SK-N-SH treated with all-trans-retinoic acid at 6 μM for 48 hours (cell line): ENCODE measurements at regions not wholly inside any gene's neighbourhood (a gene's known extent, or its start where the extent isn't known, plus 50 kb on each side); places are given as distances from the start of the nearest gene placed in this dataset.

ENCODE experiments used
- BACH2 ChIP-seq: fragments of 250-450 bp; sonication (Bioruptor Pico); IDR thresholded peaks from 2 replicates; pipeline ENCODE4 v1.9.0; 2021; ENCODE audit warnings: mild to moderate bottlenecking, borderline replicate concordance
- OSR1 ChIP-seq: fragments of 250-450 bp; sonication (Bioruptor Pico); IDR thresholded peaks from 2 replicates; pipeline ENCODE4 v1.8.0; 2022; ENCODE audit warnings: moderate library complexity, mild to moderate bottlenecking, inconsistent platforms
- RARB ChIP-seq: fragments of 250-450 bp; sonication (Bioruptor Pico); IDR thresholded peaks from 2 replicates; pipeline ENCODE4 v1.8.0; 2021; ENCODE audit warnings: mild to moderate bottlenecking, moderate library complexity
- TOX ChIP-seq: fragments of 250-450 bp; sonication (Bioruptor Pico); IDR thresholded peaks from 2 replicates; pipeline ENCODE4 v1.8.0; 2021; ENCODE audit warnings: mild to moderate bottlenecking, moderate library complexity, borderline replicate concordance
- ZFP30 ChIP-seq: fragments of 450-650 bp; formaldehyde crosslinking; IDR thresholded peaks from 2 replicates; pipeline ENCODE4 v1.5.0; 2022; ENCODE audit warnings: mild to moderate bottlenecking, moderate library complexity
- ZNF70 ChIP-seq: fragments of 450-650 bp; formaldehyde crosslinking; IDR thresholded peaks from 2 replicates; pipeline ENCODE4 v1.5.0; 2020; ENCODE audit warnings: mild to moderate bottlenecking, moderate library complexity
- ZNF8 ChIP-seq: fragments of 450-650 bp; formaldehyde crosslinking; IDR thresholded peaks from 2 replicates; pipeline ENCODE4 v1.5.0; 2020; ENCODE audit warnings: mild to moderate bottlenecking, moderate library complexity
- TF ChIP-seq, protein P1 (sequence below): fragments of 250-450 bp; sonication (Bioruptor Pico); IDR thresholded peaks from 2 replicates; pipeline ENCODE4 v1.5.1; 2020; ENCODE audit warnings: low read depth, mild to moderate bottlenecking, moderate library complexity
- TF ChIP-seq, protein P2 (sequence below): fragments of 250-450 bp; sonication (Bioruptor Pico); IDR thresholded peaks from 2 replicates; pipeline ENCODE4 v1.5.1; 2021; ENCODE audit warnings: mild to moderate bottlenecking, moderate library complexity

DNA sequence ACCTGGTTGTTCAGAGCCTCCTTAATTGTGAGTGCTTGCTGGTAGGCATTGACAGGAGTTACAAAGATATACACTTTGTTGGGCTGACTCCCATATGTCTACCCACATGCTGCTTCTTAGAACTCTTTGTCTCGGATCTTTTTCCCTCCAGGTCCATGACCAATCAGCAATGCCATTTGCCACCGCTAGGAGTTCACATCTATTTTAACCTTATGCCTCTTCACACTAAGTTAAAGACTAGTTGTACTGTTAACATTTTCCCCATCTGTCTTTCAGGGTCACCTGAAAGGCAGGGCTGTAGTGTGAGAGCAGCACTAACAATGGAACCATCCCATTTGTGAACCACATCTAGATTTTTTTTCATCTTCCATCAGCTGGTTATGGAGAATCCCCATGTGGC lies 226.7 kb upstream of the NPY start:
- TF ChIP-seq OSR1 (CRISPR knock-in tag), result no peak
- TF ChIP-seq, protein P1, sequence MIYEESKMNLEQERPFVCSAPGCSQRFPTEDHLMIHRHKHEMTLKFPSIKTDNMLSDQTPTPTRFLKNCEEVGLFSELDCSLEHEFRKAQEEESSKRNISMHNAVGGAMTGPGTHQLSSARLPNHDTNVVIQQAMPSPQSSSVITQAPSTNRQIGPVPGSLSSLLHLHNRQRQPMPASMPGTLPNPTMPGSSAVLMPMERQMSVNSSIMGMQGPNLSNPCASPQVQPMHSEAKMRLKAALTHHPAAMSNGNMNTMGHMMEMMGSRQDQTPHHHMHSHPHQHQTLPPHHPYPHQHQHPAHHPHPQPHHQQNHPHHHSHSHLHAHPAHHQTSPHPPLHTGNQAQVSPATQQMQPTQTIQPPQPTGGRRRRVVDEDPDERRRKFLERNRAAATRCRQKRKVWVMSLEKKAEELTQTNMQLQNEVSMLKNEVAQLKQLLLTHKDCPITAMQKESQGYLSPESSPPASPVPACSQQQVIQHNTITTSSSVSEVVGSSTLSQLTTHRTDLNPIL (CRISPR knock-in tag), result no peak
- TF ChIP-seq, protein P2, sequence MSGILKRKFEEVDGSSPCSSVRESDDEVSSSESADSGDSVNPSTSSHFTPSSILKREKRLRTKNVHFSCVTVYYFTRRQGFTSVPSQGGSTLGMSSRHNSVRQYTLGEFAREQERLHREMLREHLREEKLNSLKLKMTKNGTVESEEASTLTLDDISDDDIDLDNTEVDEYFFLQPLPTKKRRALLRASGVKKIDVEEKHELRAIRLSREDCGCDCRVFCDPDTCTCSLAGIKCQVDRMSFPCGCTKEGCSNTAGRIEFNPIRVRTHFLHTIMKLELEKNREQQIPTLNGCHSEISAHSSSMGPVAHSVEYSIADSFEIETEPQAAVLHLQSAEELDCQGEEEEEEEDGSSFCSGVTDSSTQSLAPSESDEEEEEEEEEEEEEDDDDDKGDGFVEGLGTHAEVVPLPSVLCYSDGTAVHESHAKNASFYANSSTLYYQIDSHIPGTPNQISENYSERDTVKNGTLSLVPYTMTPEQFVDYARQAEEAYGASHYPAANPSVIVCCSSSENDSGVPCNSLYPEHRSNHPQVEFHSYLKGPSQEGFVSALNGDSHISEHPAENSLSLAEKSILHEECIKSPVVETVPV (CRISPR knock-in tag), result no peak
- no peak for TF ChIP-seq TOX (CRISPR knock-in tag)
- TF ChIP-seq BACH2 (CRISPR knock-in tag), result no peak
- TF ChIP-seq ZNF70 (CRISPR knock-in tag), result no peak
- TF ChIP-seq RARB, result no peak
- TF ChIP-seq ZFP30 (CRISPR knock-in tag), result no peak
- TF ChIP-seq ZNF8 (CRISPR knock-in tag), result no peak
